Hepatocyte (in vitro differentiated cells): ENCODE measurements at regions not wholly inside any gene's neighbourhood (a gene's known extent, or its start where the extent isn't known, plus 50 kb on each side); places are given as distances from the start of the nearest gene placed in this dataset.

Experiments
- CTCF ChIP-seq: fragments of 200-600 bp; sonication (generic); IDR thresholded peaks from 2 replicates; pipeline ENCODE4 v1.5.1; 2016; ENCODE audit warnings: antibody characterized with exemption, mild to moderate bottlenecking; ENCODE audit not compliant: poor library complexity
- EZH2 ChIP-seq: fragments of 200-600 bp; sonication (generic); IDR thresholded peaks from 2 replicates; pipeline ENCODE4 v1.6.1; 2016; ENCODE audit warnings: antibody characterized with exemption, mild to moderate bottlenecking, borderline replicate concordance

- TF ChIP-seq EZH2 = no peak
- no peak for TF ChIP-seq CTCF
Measured at GRCh38 chr1:81209461-81209860, 591.3 kb upstream of the ADGRL2 start.
